SKM-1 treated with dmso at 0.1 percent for 144 hours (cell line): ENCODE measurements at regions not wholly inside any gene's neighbourhood (a gene's known extent, or its start where the extent isn't known, plus 50 kb on each side); places are given as distances from the start of the nearest gene placed in this dataset.
A peak's percentile ranks its signal among the peaks of the same experiment; 100 is the strongest.

Experiments
- DNase-seq: peaks from one replicate; lab custom pipeline; 2025; ENCODE audit not compliant: unreplicated experiment; lab: John Stamatoyannopoulos, UW

- DNase-seq = no peak
These were observed 890.5 kb upstream of the CTNND2 start for GRCh38 chr5:12794476-12795332.

GRCh38 chr5:12793373-12793772 lies 889.1 kb upstream of the CTNND2 start:
- no peak for DNase-seq

GRCh38 chr5:12780536-12780935 lies 876.3 kb upstream of the CTNND2 start:
- DNase-seq = no peak

- peak; percentile 1 for DNase-seq
These were observed 873.1 kb upstream of the CTNND2 start for GRCh38 chr5:12777342-12777741.

- no peak for DNase-seq
These were observed 868.0 kb upstream of the CTNND2 start for GRCh38 chr5:12772276-12772675.

GRCh38 chr5:12759377-12759776 lies 855.1 kb upstream of the CTNND2 start:
- DNase-seq = no peak

- DNase-seq = no peak
These were observed 852.8 kb upstream of the CTNND2 start for GRCh38 chr5:12757035-12757434.

- no peak for DNase-seq
These were observed 841.3 kb upstream of the CTNND2 start for GRCh38 chr5:12745537-12745936.

GRCh38 chr5:12743582-12743981 lies 839.3 kb upstream of the CTNND2 start:
- DNase-seq = no peak

- DNase-seq = no peak
These were observed 826.1 kb upstream of the CTNND2 start for GRCh38 chr5:12730354-12730753.

GRCh38 chr5:12716664-12717063 lies 812.4 kb upstream of the CTNND2 start:
- DNase-seq = no peak

- no peak for DNase-seq
These were observed 803.3 kb upstream of the CTNND2 start for GRCh38 chr5:12707560-12707959.

GRCh38 chr5:12704955-12705354 lies 800.7 kb upstream of the CTNND2 start:
- DNase-seq = no peak

- no peak for DNase-seq
These were observed 799.0 kb upstream of the CTNND2 start for GRCh38 chr5:12703254-12703653.

GRCh38 chr5:12695651-12696050 lies 791.4 kb upstream of the CTNND2 start:
- no peak for DNase-seq

- DNase-seq = no peak
These were observed 787.1 kb upstream of the CTNND2 start for GRCh38 chr5:12691330-12691729.

- DNase-seq = no peak
These were observed 786.1 kb upstream of the CTNND2 start for GRCh38 chr5:12690361-12690760.

- DNase-seq = no peak
These were observed 779.0 kb upstream of the CTNND2 start for GRCh38 chr5:12683249-12683648.

- DNase-seq = no peak
These were observed 775.5 kb upstream of the CTNND2 start for GRCh38 chr5:12679731-12680130.

GRCh38 chr5:12675959-12676358 lies 771.7 kb upstream of the CTNND2 start:
- DNase-seq = no peak

- DNase-seq = no peak
These were observed 767.9 kb upstream of the CTNND2 start for GRCh38 chr5:12672141-12672540.

- DNase-seq = no peak
These were observed 765.1 kb upstream of the CTNND2 start for GRCh38 chr5:12669326-12669725.

GRCh38 chr5:12668564-12668963 lies 764.3 kb upstream of the CTNND2 start:
- DNase-seq = no peak
